DOHH2 (cell line): ENCODE measurements at regions not wholly inside any gene's neighbourhood (a gene's known extent, or its start where the extent isn't known, plus 50 kb on each side); places are given as distances from the start of the nearest gene placed in this dataset.

Experiments used
- CTCF ChIP-seq: fragments of 200-600 bp; sonication (generic); IDR thresholded peaks from one replicate; pipeline ENCODE4 v1.5.1; 2014; ENCODE audit warnings: antibody characterized with exemption, mild to moderate bottlenecking, low read depth, low read length; ENCODE audit not compliant: poor library complexity, severe bottlenecking
- EZH2phosphoT487 ChIP-seq: fragments of 200-600 bp; sonication (generic); IDR thresholded peaks from 2 replicates; pipeline ENCODE4 v1.6.1; 2017; ENCODE audit warnings: borderline replicate concordance, mild to moderate bottlenecking, antibody characterized with exemption, low read length, moderate library complexity, mixed read lengths

- TF ChIP-seq CTCF (no peak), EZH2phosphoT487 (no peak)
Observed at GRCh38 chr10:111243126-111243525, 166.3 kb downstream of the ADRA2A start.
